DOHH2 (cell line): ENCODE measurements at regions not wholly inside any gene's neighbourhood (a gene's known extent, or its start where the extent isn't known, plus 50 kb on each side); places are given as distances from the start of the nearest gene placed in this dataset.

Experiments used
- CTCF ChIP-seq: fragments of 200-600 bp; sonication (generic); IDR thresholded peaks from one replicate; pipeline ENCODE4 v1.5.1; 2014; ENCODE audit warnings: antibody characterized with exemption, mild to moderate bottlenecking, low read depth, low read length; ENCODE audit not compliant: poor library complexity, severe bottlenecking
- EZH2phosphoT487 ChIP-seq: fragments of 200-600 bp; sonication (generic); IDR thresholded peaks from 2 replicates; pipeline ENCODE4 v1.6.1; 2017; ENCODE audit warnings: borderline replicate concordance, mild to moderate bottlenecking, antibody characterized with exemption, low read length, moderate library complexity, mixed read lengths

GRCh38 chr2:17441055-17441771, 77.0 kb downstream of the RAD51AP2 start:
- TF ChIP-seq CTCF (no peak), EZH2phosphoT487 (no peak)
